Stomach (tissue), 8 donors: ENCODE measurements at regions not wholly inside any gene's neighbourhood (a gene's known extent, or its start where the extent isn't known, plus 50 kb on each side); places are given as distances from the start of the nearest gene placed in this dataset.

Experiments
- DNase-seq, 2 donors: peaks; one replicate each; pipeline versions ENCODE4 v3.0.0 to v3.0.0-alpha.2; 2013 to 2019
- H3K27ac ChIP-seq, 5 donors: fragments of 200-600 bp in 4 of 5; sonication (generic) in 4 of 5; one replicate each; pipeline ENCODE4 v1.5.1; 2013 to 2019; ENCODE audit warnings: mild to moderate bottlenecking in 1 of 5, moderate library complexity in 1 of 5
- H3K27me3 ChIP-seq, 3 donors: fragments of 200-600 bp; sonication (generic); one replicate each; pipeline ENCODE4 v1.5.1; 2017 to 2019; ENCODE audit warnings: mixed run types in 1 of 3
- H3K36me3 ChIP-seq, 4 donors: fragments of 200-600 bp; sonication (generic); 1 replicate in 3 of 4; 2 replicates in 1 of 4; pipeline ENCODE4 v1.5.1; 2016 to 2019
- H3K4me1 ChIP-seq, 4 donors: fragments of 200-600 bp; sonication (generic); one replicate each; pipeline ENCODE4 v1.5.1; 2016 to 2019
- H3K4me3 ChIP-seq, 4 donors: fragments of 200-600 bp; sonication (generic) in 3 of 4; one replicate each; pipeline ENCODE4 v1.5.1; 2016 to 2019; ENCODE audit warnings: mild to moderate bottlenecking in 1 of 4
- H3K9me3 ChIP-seq, 4 donors: fragments of 200-600 bp; sonication (generic); one replicate each; pipeline ENCODE4 v1.5.1; 2016 to 2019
- EP300 ChIP-seq: sonication (generic); formaldehyde crosslinking; IDR thresholded peaks from one replicate; pipeline ENCODE4 v1.6.1; 2017; ENCODE audit warnings: antibody characterized with exemption
- POLR2A ChIP-seq, 4 donors: fragments of 450-650 bp; IDR thresholded peaks; one replicate each; pipeline ENCODE4 v1.6.1; 2016; ENCODE audit warnings: antibody characterized with exemption in 4 of 4, control low read depth in 2 of 4, mild to moderate bottlenecking in 1 of 4, moderate library complexity in 1 of 4
- POLR2AphosphoS5 ChIP-seq, 3 donors: sonication (generic); formaldehyde crosslinking; IDR thresholded peaks; one replicate each; pipeline ENCODE4 v1.6.1; 2016; ENCODE audit warnings: antibody characterized with exemption in 3 of 3
- WGBS, 5 donors: extraction: QIAGEN DNeasy Blood & Tissue Kit in 3 of 5; methylation state at CpG; one replicate each; pipeline versions ENCODE4 v1.1.5 to v1.1.7; 2013 to 2018; 5-methylcytosine and 5-hydroxymethylcytosine counted together
- intact Hi-C: fragments of 100-400 bp; cut with DNase I; formaldehyde crosslinking; loops from one replicate; pipeline ENCODE4 v1.15.1; 2023; ENCODE audit warnings: low total_unique reads
- TF ChIP-seq, protein P1 (sequence below), 7 experiments: fragments of 450-650 bp in 4 of 7; fragments of 200-600 bp in 3 of 7; sonication (generic) in 3 of 7; IDR thresholded peaks; one replicate each; pipeline ENCODE4 v1.5.1; 2016 to 2019; ENCODE audit warnings: antibody characterized with exemption in 7 of 7, control low read depth in 2 of 7, mild to moderate bottlenecking in 1 of 7
- donor health status: healthy with polysubstance abuse.
- donor health status: Bipolar disorder and iron deficiency.
- donor health status: healthy.

DNA sequence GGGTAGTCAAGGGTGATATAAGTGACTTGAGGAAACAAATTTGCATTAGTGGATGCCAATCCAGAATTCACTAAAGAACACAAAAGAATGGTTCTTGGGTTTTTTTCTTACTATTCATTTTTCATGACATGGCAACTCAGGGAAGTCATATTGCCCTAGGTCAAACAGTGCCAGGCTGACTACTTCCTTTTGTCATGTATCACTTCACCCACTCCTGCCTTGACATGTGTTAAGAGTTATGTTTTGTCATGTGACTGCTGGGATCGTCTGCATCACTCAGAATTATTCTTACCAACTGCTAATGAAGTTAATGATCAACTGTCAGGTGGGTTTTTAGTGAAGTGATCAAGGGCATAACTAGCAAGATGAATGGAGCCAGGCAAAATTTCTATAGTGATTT is 74.2 kb downstream of the PRORP start:
- H3K4me3 ChIP-seq = no peak overlapping the region
- peaks cover 0 to 7% (median 3%) of the 10 kb centered on the region in 4 donors for H3K36me3 ChIP-seq
- 25 to 45% (median 35%) methylated on average over 1 of the region's 1 CpG for WGBS, 5 donors
- H3K27me3 ChIP-seq = no peaks in the 10 kb centered on the region
- intact Hi-C loops = no loop called here
- TF ChIP-seq EP300 (no peak), POLR2A (IDR thresholded peaks at IDR 0.05) (no peak)
- no peaks in the 10 kb centered on the region for H3K9me3 ChIP-seq
- no peak overlapping the region for H3K27ac ChIP-seq
- H3K4me1 ChIP-seq = peaks cover 0 to 9% (median 0%) of the 10 kb centered on the region in 4 donors
- no peak for DNase-seq

DNA sequence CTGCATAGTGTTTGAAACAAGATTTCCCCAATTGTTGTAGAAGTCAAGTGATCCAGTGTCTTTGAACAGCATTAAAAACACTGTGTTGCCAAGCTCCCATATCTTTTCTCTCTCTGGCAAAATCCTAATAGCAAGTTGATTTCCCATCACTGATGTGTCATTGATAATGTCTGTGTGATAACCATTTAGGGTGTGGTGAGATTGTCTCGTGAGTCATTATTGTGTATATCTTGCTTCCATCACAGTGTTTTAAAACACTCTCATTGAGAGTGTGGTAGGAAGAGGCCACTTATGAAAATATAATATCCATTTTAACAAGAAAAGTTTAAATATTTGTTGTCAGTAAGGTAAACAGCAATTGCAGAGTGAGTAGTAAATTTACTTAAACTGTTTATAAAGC is 74.7 kb downstream of the PRORP start:
- Histone ChIP-seq H3K27me3 (no peaks in the 10 kb centered on the region), H3K4me3 (no peak overlapping the region), H3K36me3 (peaks cover 0 to 2% (median 0%) of the 10 kb centered on the region in 4 donors), H3K9me3 (no peaks in the 10 kb centered on the region), H3K4me1 (peaks cover 0 to 9% (median 0%) of the 10 kb centered on the region in 4 donors), H3K27ac (no peak overlapping the region)
- TF ChIP-seq EP300 (no peak), POLR2AphosphoS5 (IDR thresholded peaks at IDR 0.05) (peak in 1 of 3 donors; percentile 14), POLR2A (IDR thresholded peaks at IDR 0.05) (no peak)
- no peak for DNase-seq
- 16 to 34% (median 29%) methylated on average over 1 of the region's 1 CpG for WGBS, 5 donors
- intact Hi-C loops = no loop called here

DNA sequence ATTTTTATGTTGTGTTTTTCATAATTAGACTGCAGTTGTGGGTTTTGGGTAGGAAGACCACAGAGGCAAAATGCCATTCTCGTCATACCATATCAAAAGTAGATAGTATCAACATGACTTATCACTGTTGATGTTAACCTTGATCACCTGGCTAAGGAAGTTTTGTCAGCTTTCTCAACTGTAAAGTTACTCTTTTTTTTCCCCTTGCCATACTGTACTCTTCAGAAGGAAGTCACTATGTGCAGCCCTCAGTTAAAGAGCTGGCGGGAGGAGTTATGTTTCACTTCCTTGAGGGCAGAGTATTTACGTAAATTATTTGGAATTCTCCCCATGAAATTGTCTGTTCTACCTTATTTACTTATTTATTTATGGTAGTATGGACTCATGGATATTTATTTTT is 78.7 kb downstream of the PRORP start:
- intact Hi-C loops = no loop called here
- H3K27ac ChIP-seq = no peak overlapping the region
- H3K4me3 ChIP-seq = no peak overlapping the region
- H3K4me1 ChIP-seq = peaks cover 0 to 9% (median 0%) of the 10 kb centered on the region in 4 donors
- no peak for TF ChIP-seq EP300
- TF ChIP-seq POLR2AphosphoS5 (IDR thresholded peaks at IDR 0.05) = no peak
- TF ChIP-seq POLR2A (IDR thresholded peaks at IDR 0.05) = no peak
- TF ChIP-seq, protein P1, sequence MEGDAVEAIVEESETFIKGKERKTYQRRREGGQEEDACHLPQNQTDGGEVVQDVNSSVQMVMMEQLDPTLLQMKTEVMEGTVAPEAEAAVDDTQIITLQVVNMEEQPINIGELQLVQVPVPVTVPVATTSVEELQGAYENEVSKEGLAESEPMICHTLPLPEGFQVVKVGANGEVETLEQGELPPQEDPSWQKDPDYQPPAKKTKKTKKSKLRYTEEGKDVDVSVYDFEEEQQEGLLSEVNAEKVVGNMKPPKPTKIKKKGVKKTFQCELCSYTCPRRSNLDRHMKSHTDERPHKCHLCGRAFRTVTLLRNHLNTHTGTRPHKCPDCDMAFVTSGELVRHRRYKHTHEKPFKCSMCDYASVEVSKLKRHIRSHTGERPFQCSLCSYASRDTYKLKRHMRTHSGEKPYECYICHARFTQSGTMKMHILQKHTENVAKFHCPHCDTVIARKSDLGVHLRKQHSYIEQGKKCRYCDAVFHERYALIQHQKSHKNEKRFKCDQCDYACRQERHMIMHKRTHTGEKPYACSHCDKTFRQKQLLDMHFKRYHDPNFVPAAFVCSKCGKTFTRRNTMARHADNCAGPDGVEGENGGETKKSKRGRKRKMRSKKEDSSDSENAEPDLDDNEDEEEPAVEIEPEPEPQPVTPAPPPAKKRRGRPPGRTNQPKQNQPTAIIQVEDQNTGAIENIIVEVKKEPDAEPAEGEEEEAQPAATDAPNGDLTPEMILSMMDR (IDR thresholded peaks at IDR 0.05) = no peak
- peak in 1 of 2 donors; percentile 9 for DNase-seq
- WGBS, 5 donors = 69 to 81% (median 76%) methylated on average over 3 of the region's 3 CpGs
- no peaks in the 10 kb centered on the region for H3K27me3 ChIP-seq
- H3K36me3 ChIP-seq = no peaks in the 10 kb centered on the region
- H3K9me3 ChIP-seq = no peaks in the 10 kb centered on the region

DNA sequence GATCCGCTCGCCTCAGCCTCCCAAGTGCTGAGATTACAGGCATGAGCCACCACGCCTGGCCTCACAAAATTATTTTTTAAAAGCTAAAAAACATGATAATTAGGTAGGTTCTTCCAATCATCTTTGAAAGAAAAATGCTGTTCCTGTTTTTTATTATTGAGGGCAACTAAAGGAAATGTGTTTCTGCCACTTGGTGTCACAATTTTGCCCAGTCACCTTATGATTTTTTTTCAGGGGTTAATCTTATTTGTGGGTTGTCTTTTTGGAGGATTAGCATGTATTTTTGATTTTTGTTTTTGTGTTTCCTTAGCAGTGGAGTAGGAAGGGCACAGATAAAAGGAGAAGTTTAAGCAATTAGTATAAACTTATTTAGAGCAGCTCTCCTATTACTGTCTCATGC is 79.8 kb downstream of the PRORP start:
- intact Hi-C loops = no loop called here
- H3K4me1 ChIP-seq = peaks cover 0 to 2% (median 0%) of the 10 kb centered on the region in 4 donors
- H3K9me3 ChIP-seq = no peaks in the 10 kb centered on the region
- TF ChIP-seq POLR2A (IDR thresholded peaks at IDR 0.05) = no peak
- TF ChIP-seq, protein P1 (IDR thresholded peaks at IDR 0.05) = no peak
- TF ChIP-seq POLR2AphosphoS5 (IDR thresholded peaks at IDR 0.05) = no peak
- no peak for TF ChIP-seq EP300
- no peak overlapping the region for H3K27ac ChIP-seq
- H3K4me3 ChIP-seq = no peak overlapping the region
- no peak for DNase-seq
- H3K36me3 ChIP-seq = no peaks in the 10 kb centered on the region
- 92 to 98% (median 97%) methylated on average over 3 of the region's 3 CpGs for WGBS, 5 donors
- H3K27me3 ChIP-seq = no peaks in the 10 kb centered on the region

DNA sequence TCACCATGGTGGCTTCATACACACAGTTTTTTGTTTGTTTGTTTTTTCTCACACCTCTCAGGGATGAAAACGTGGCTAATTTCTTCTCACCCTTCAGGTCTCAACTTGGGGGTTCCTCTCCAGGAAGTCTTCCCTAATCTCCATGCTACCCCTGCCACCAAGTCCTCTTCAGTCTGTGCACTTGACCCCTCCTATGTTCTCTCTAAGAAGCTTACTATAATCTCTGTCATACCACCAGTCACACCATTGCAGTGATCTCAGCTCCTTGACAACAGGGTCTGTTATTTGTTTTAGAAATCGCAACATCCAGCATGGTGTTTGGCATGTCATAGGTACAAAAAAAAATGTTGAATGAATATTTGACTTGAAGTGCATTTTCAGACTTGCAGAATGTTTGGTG is 83.4 kb downstream of the PRORP start:
- H3K4me1 ChIP-seq = no peaks in the 10 kb centered on the region
- H3K27me3 ChIP-seq = no peaks in the 10 kb centered on the region
- H3K36me3 ChIP-seq = no peaks in the 10 kb centered on the region
- no peaks in the 10 kb centered on the region for H3K9me3 ChIP-seq
- 76 to 88% (median 80%) methylated on average over 2 of the region's 2 CpGs for WGBS, 5 donors
- intact Hi-C loops = no loop called here
- H3K27ac ChIP-seq = no peak overlapping the region
- no peak overlapping the region for H3K4me3 ChIP-seq
- TF ChIP-seq, protein P1 (IDR thresholded peaks at IDR 0.05) = no peak
- TF ChIP-seq POLR2A (IDR thresholded peaks at IDR 0.05) (no peak), EP300 (no peak)
- DNase-seq = no peak
